HG03097 (cell line): ENCODE measurements at regions not wholly inside any gene's neighbourhood (a gene's known extent, or its start where the extent isn't known, plus 50 kb on each side); places are given as distances from the start of the nearest gene placed in this dataset.
"Not testable (repeated sequence)": the region's sequence is repeated elsewhere in the genome, so short reads cannot be mapped to it uniquely, and the experiment has no call there.

Experiments used
- ATAC-seq: cut with Tn5 transposase; IDR thresholded peaks from one replicate; pipeline ENCODE4 v1.9.1; 2021; ENCODE audit not compliant: unreplicated experiment, low FRiP score

DNA sequence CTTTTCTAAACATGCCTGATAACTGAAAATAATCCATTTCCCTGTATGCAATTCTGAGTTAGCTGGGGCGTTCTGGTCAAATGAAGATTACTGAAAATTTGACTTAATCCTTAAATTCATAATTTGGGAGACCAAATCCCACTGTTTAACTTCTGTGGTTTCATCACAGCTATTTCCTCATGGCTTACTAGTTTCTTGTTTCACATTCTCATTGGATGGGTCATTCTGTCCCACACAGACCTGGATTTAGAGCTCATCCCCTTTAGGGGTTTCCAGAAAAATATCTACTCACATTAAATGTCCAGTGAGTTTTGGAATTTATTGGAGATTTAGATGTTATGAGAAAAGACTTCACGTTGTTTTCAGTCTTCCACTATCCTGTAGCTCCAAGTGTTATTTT is 709.3 kb upstream of the KLHL1 start:
- ATAC-seq, result no peak

DNA sequence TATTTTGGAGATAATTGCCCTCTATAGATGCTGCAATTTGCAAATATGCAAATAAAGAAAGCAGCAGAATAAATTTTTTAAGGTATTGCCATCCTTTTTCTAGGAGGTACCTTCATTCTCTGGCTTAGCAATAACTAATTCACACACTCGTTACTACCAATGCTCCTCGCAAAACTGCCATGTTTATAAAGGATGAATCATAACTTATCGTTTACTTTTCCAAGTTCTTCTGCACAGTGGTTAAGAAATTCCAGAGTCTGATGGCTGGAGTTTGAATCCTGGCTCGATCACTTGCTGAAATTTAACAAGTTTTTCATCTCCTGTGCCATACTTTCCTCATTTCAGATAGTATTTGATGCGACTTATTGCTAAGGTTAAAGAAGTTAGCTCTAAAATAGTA is 708.6 kb upstream of the KLHL1 start:
- no peak for ATAC-seq

DNA sequence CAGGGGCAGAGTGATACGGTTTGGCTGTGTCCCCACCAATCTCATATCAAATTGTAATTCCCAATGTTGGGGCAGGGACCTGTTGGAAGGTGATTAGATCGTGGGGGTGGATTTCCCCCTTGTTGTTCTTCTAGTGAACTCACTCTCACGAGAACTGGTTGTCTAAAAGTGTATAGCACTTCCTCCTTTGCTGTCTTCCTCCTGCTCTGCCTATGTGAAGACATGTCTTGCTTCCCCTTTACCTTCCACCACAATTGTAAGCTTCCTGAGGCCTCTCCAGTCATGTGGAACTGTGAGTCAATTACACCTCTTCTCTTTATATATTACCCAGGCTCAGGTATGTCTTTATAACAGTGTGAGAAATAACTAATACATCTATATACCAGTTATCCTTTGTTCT is 706.4 kb upstream of the KLHL1 start:
- ATAC-seq, result no peak

DNA sequence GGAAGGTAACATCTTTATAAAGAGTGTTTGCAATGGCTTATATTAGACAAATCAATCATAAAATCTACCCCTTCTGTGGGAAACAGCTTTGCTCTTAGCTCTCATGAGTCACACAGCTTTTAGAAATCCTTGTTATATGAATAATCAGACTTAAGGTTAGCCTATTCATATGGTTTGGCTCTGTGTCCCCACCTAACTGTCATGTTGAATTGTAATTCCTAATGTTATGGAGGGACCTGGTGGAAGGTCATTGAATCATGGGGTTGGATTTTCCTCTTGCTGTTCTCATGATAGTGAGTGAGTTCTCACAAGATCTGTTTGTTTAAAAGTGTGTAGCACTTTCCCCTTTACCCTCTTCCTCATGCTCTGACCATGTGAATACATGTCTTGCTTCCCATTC is 704.2 kb upstream of the KLHL1 start:
- no peak for ATAC-seq

DNA sequence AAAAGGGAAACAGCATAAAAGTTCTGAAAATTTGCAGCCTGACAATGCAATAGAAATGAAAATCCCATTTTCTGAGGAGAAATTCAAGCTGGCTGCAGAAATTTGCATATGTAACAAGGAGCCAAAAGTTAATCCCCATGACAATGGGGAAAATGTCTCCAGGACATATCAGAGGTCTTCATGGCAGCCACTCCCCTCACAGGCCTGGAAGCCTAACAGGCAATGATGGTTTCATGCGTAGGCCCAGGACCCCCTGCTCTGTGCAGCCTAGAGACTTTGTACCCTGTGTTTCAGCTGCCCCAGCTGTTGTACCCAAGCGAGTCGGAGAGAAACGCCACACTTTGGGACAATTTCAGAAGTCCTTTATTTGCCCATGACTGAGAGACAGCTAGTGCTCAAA is 701.3 kb upstream of the KLHL1 start:
- ATAC-seq, result no peak

DNA sequence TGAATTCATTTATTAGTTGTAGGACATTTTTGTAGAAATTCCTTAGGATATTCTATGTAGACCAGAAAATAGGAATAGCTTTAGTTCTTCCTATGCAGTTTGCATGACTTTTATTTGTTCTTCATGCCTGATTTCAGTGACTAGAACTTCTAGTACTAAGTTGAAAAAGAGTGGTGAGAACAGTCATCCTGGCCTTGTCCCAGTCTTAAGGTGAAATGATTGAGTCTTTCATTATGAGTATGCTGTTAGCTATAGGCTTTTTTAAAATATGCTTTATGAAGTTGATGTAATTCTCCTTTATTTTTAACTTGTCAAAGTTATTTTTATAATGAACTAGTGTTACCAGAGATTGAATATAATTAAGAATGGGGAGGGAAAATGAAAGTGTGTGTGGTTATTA is 690.1 kb upstream of the KLHL1 start:
- no peak for ATAC-seq

DNA sequence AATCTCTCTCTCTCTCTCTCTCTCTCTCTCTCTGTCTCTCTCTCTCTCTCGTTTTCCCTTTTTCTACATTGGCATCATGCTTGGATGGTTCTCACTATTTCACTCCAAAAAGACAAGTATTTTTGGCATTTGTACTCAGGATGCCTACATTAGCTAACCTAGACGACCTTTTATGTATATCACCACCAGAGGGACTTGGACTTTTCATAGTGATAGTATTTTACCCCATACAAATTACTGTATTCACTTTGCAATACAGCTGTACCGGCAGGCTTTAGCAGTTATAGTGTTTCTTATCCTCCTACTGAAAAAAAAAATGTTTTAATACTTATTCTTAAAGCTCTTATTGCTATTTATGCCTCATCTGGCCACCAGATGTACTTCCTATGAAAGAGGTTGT is 687.2 kb upstream of the KLHL1 start:
- no peak for ATAC-seq

DNA sequence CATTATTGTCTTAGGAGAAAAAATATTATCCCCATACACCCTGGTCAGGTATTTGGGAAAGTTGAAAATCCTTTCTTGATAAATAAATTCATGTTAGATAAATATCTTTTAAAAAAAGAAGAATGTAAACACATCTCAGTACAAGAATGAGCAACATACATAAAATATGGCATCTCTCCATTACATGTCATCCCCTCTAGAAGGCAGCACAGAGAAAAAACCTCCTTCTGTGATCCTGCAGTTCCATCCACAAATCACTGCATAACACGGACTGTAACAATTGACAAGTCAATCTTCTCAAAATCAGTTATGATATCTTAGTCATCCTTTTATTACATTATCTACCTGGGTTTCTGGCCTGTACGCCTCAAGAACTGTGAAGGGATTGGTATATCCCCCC is 683.9 kb upstream of the KLHL1 start:
- no peak for ATAC-seq

DNA sequence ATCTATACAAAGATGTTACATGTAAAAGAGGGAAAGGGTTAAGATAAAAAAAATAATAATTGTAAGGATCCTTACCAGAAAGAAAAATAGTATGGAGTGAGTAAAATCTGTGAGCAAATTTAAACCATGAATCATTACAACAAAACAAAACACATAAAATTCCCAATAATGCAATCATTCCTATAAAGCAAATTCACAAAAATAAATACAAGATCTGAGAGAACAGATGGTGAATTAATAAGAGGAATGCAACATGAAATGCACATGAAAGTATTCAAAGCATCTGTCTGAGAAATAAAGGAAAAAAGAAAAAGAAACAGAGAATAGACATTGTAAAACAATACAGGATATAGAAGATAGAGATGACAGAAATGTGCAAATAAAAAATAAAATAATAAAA is 681.5 kb upstream of the KLHL1 start:
- ATAC-seq, result no peak

DNA sequence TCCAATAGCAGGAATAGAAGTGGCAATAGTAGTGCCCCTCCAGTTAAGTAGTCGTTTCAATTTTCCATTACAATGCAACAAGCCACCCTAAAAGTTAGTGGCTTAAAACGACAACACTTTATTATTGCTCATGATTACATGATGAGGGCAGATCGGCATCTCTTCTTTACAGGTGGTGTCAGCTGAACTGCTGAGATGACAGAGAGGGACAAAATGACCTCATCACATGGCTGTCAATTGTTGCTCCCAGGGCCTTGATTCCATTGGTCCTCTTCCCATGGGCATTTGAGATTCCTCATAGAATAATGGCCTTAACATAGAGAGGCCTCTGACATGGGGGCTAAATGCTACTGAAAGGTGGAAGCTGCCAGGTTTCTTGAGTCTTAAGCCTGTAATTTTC is 679.8 kb upstream of the KLHL1 start:
- no peak for ATAC-seq

DNA sequence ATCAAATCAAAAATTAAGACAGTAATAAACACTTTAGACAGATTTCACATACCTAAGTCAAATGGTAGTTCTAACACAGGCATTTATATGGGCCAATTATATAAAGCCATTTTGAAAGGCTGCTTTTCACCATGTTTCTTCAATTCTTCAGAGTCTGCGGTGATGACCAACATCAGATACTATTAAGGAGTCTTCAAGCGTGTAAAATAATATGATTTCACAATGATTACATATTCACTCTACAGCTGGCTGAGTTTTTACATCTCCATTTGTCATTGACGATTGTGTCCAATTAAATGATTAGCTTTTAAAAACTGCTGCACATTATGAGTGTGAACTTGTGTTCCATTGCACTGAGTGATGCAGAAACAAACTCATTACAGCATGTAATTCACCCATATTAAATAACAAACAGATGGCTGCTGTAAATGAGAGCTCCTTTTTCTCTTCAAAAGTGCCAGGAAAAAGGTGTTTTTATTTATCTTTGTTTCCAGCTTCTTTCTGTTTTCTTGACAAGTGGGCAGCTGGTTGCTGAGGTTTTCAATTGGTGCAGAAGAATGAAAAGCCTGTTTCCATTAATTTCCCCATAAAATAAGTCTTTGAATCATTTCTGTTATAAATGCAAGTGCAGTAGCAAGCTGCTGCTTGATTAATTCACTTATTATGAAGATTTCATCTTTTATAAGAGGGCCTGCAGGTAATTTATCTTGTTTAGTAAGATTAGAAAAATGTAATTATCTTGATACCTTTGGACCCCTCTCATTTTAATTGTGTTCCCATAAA is 676.1 kb upstream of the KLHL1 start:
- ATAC-seq, result no peak

DNA sequence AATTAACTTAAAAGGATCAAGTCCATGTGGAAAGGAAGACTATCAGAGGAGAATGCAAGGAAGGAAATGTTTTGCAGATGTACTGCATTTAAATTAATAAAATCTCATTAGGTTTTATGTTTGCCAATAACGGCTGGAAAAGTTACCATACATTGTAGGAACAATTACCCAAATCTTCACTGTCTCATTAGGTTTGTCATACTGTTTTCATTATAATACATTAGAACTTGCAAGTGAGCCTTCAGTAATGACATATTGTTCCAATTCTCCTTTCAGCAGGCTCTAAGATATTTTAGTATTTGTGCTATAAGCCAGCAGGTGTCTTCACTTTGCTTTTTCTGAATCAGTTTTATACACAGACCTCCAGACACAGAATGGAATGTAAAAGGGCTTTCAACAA is 661.6 kb upstream of the KLHL1 start:
- ATAC-seq, result no peak

DNA sequence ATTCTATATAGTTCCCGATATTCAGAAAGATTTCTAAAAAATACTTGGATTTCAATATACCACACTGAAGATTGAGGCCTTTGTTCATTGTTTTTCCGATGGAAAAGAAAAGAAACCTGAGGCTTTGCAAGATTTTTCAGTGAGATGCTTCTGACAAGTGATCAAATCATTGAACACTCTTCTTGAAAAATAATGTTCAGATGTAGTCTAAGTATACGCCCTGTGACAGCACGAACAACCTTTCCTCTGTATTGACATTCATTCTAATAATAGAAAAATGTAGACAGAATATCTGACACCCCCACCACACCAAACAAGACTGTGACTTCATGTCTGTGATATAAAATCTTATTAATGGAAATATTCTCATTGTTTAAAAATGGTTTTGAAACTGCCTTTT is 650.7 kb upstream of the KLHL1 start:
- ATAC-seq, result no peak

DNA sequence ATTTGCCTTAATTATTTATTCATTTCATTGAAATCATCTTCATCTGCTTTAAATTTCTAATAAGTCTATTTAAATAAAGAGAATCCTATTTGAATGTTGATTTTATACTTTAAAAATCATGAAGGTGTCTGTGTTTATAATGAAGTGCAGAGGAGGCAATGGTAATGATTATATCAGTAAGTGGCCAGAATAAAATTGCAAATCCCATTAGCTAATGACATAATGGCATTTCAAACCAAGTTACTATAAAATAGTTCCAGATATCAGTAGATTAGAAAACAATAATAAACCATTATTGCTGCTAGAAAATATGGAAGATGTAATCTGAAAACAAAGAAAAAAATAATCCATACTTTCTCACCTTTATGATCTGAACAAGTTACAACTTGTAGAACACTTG is 647.8 kb upstream of the KLHL1 start:
- ATAC-seq, result no peak

DNA sequence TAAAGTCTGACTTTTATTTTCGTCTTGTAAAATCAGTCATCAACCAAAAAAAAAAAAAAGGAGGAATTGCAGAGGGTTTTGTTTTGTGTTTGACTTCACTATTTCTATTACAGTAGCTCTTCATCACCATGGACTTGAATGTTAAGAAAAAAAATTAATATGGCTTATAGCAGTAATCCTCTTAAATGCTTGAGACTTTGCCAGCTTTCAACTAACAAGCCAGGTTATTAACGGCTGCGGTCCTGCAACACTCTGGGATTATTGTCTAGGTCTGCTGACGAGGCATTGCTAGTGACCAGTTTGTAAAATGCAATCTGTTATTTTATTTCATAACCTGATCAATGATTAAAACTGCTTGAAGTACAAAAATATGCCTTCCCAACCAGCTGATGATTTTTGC is 647.2 kb upstream of the KLHL1 start:
- no peak for ATAC-seq

DNA sequence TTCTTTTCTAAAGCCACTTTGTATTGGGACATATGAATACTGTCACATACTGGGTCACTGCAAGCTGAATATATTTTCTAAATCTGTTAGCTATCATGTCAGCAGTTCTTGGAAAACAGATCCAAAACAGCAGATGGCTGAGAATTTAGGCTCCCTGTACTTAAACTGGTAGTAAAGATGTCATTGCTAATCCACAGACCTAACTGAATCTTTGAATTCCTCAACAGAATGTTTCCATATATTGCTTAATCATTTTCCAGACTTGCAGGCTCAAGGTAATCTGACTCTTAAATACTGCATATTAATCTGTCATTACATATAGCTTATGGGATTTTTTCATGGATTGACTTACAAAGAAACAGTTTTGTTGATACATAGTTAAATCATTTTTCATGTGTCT is 639.0 kb upstream of the KLHL1 start:
- no peak for ATAC-seq

DNA sequence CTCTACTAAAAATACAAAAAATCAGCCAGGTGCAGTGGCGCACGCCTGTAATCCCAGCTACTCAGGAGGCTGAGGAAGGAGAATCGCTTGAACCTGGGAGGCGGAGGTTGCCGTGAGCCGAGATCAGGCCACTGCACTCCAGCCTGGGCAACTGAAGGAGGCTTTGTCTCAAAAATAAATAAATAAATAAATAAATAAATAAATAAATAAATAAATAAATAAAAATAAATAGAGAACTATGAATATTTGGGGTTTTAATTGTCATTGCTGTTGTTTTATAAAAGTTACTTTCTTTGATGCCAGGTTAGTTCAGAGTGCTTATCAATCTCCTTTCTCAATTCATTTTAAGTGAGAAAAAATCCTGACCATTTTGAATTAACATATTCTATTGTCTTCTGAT is 638.2 kb upstream of the KLHL1 start:
- not testable (repeated sequence) for ATAC-seq

DNA sequence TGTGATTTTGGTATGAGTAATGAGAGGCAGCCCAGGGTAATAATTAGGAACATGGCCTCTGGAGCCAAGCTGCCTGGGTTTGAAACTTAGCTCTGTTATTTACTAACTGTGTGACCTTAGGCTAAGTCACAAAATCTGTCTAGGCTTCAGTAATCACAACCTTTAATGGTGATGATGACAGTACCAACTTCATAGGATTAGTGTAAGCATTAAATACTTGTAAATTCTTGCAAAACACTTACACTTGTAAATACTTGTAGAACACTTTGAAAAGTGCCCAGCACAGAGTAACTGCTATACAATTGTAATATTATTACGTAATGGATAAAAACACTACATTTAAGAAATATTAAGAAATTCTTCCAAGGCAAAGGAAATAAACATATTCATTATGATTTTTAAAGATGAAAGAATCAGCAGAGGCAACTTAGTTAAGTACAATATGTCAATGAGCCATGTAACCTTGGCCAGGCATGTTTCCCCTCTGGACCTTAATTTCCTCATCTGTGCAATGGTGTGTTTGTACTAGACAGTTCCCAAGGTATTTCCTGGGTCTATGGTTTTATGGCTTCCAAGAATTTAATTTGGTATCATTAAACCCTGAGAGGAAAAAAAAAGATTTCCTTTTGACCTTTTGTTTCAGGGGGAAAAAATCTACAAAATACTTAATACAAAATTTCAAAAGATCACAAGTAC is 628.5 kb upstream of the KLHL1 start:
- ATAC-seq, result no peak

DNA sequence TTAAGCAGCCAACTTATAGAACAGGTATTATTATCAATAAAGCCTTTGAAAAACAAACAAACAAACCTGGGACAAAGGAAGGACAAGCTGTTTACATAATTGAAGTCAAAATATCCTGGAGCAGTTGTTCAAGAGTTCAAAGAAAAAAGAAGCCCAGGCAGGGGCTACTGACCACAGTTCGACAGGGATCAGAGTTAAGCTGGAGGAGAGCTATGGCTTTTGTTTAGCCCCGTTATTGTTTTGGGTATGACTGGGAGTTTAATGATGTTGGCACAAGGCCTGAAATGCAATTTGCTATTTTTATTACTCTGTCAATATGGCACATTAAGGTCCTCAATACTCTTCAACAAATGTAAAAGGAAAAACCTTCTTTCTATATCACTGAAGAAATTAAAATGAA is 624.4 kb upstream of the KLHL1 start:
- ATAC-seq, result no peak

DNA sequence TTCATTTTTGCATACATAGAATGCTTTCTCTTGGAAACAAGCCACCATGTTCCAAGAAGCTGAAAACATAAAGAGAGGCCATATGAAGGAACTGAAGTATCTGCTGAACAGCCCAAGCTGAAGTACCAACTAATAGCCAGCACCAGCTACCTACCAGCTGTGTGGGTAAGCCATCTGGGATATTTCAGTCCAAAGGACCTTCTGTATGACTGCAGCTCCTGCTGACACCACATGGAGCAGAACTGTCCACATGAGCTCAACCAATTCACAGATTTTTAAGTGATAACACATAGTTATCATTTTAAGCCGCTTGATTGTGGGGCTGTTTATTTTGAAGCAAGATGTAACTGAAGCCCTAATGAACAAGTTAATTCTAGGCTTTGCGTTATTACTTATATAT is 621.1 kb upstream of the KLHL1 start:
- no peak for ATAC-seq

DNA sequence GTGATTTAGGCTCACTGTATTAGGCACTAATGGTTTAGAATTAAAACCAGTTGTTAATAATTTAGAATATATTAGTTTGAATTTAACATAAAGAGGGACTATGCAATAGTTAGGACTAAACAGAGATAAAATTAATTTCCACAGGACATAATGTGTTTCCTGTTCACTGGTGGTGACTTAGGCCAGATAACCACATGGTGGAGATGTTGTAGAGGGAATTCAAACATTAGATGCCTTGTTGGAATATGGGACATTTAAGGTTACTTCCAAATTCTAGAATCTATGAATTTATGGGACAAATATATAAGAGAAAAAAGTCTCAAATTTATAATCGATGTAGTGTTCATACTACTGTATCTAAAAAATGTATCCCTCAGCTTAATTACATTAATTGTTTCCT is 615.5 kb upstream of the KLHL1 start:
- no peak for ATAC-seq

DNA sequence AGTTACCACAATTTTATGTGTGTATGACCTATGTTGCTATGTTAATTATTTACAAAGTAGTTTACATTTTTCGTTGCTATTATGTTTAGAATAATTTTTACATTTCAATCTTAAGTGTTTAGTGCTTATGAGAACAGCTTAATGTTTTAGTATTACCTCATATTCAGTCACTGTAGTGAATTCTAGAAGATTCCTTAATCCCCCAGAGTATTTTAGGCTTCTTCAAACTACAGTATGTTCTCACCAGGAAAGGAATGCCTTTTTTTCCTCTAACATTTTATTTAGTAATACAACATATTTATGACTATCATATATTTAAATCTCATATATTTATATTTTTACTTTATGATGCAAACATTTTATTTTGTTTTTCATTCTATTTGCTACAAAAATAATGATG is 612.1 kb upstream of the KLHL1 start:
- no peak for ATAC-seq
